Right renal cortex interstitium (tissue), 3 donors: ENCODE measurements at regions not wholly inside any gene's neighbourhood (a gene's known extent, or its start where the extent isn't known, plus 50 kb on each side); places are given as distances from the start of the nearest gene placed in this dataset.

Experiments used
- DNase-seq, 3 donors: peaks; one replicate each; pipeline ENCODE4 v3.0.0-alpha.2; 2013; ENCODE audit warnings: low read depth in 3 of 3, low spot score in 2 of 3

GRCh38 chr4:22129454-22130029, 181.0 kb upstream of the KCNIP4 start:
- no peak for DNase-seq

- no peak for DNase-seq
Observed at GRCh38 chr4:22122062-22122461, 173.5 kb upstream of the KCNIP4 start.

GRCh38 chr4:22115262-22115661, 166.7 kb upstream of the KCNIP4 start:
- DNase-seq: no peak

DNA sequence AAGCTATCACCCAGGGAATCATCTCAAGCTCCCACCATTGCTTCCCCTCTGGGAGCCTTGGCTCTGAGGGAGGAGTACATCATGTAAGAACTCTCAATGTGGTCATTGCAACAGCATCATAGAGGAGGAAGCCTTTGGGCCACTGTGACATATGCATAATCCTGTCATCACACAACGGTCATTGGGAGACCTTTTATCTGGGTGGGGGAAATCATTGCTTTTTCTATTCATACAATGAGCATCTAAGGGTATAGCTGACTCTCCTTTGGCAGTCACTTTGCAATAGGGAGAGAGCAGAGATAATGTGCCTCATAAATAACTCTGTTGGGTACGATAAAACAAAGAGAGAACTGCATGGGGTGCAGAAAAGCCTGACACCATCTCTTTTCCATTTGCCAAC, 155.2 kb upstream of the KCNIP4 start:
- no peak for DNase-seq

GRCh38 chr4:22099896-22100295, 151.3 kb upstream of the KCNIP4 start:
- no peak for DNase-seq

GRCh38 chr4:22097596-22097995, 149.0 kb upstream of the KCNIP4 start:
- DNase-seq: no peak

DNA sequence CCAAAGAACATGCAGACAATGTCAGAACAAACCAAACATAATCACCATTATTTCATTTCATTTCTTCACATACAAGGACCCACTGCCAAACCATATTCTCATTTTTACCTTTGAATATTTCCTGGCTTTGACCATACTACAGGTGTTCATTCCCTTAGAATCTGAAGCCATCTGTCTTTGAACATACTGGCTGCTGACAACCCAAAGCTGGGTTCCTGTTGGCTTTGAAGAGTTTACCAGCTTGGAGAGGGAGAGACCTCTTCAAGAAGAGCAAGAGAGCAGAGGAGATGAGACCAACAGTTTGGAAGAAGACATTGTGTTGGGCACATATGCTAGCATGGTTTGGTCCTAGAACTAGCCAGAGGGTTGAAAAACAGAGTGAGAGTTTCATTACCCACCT, 145.6 kb upstream of the KCNIP4 start:
- DNase-seq: no peak

GRCh38 chr4:22093126-22093525, 144.6 kb upstream of the KCNIP4 start:
- DNase-seq: no peak

GRCh38 chr4:22091906-22092305, 143.3 kb upstream of the KCNIP4 start:
- DNase-seq: no peak

- DNase-seq: no peak
Observed at GRCh38 chr4:22091352-22091717, 142.8 kb upstream of the KCNIP4 start.

DNA sequence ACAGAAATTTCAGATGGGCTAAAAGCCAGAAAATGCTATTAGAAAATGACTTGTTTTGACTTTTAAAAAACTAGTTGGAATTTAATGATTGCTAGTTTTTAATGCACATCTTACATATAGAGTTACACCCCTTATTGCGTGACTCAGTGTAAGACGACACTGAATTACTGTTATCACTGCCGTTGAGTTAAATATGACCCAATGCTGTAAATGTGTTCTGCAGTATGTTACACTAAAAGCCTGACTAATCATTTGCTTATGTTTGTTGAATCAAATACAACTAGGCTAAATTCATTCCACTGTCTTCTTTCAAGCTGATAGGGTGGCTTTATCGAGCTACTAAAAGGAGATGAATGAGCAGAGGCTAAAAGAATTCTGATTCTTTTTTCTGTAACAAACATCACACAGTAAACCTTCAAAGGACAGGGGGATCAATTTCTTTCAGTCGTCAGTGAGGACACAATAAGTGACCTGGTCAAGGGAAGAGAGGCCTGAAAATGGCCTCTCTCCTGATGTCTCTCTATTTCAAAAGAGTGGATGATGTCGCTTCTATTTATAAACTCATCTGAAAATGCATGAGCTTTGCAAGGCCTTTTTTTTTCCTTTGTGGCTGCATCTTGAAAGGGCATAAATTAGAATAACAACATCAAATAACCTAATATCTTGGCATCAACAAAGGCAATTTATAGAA, 142.2 kb upstream of the KCNIP4 start:
- no peak for DNase-seq

DNA sequence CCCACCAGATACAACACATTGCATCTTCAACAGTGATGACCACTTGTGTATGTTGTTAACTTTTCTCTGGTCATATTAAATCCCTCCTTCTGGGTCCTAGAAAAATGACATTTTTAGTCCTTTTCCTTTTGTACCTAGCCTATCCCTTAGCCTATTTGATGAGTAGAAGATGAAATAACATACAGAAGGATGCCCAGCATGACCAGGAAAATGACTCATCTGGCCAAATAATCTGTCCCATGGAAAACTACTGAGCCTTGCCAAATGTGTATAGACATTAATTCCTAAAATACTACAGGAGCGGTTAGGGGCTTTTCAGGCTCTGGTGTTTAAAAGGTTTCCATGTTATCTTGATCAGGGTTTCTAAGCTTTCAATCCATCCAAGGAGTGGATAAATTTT, 129.0 kb upstream of the KCNIP4 start:
- DNase-seq: no peak

DNA sequence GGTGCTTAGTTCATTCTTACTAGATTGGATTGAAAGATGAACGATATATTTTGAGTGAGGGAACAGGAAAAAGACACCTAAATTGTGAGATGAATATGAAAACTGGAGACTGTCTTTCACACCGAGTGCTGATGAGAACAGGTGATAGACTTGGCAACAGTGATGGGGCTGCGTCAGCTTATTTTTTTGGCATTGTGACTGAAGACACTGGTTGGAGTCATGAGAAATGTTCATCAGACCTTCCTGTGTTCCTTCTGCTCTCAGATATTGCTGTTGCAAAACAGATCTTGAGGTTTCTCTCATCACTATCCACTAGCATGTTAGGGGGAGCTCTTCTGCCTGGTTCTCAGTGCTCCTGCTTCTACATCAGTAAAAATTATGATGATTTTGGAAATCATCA, 124.2 kb upstream of the KCNIP4 start:
- no peak for DNase-seq

DNA sequence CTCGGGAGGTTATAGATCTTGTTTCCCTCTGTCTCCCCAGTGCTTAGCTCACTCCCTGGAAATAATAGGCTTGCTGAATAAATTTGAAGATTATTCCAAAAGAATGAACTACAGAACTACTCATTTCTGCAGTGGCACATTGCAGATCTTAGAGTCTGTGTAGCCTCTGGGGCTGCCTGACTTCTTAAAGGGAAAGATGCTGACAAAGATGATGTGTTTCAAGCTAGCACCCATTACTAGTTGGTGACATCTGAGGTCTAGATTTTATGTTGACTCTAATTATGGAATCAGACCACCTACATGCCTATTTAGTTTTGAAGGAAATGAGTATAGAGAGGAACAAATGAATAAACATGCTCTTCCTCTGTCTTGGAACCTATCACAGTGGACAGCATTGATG, 123.7 kb upstream of the KCNIP4 start:
- DNase-seq: no peak

DNA sequence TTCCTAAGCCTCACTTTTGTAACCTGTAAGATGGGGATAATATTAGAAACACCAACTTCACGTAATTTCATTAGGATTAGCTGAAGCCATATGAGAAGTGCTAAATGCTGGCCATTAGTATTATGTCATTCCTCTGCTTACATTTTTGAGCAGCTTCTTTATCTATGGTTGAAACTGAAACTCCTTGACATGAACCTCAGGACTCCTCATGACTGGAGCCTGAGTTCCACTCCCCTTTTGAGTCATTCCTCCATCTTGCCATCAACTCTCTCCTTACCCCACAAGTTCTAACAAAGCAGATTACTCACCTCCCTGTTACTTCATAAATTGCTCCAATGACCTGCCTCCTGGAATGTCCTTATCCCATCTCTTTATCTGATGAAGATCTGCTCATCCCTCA, 123.2 kb upstream of the KCNIP4 start:
- no peak for DNase-seq

GRCh38 chr4:22070256-22070655, 121.7 kb upstream of the KCNIP4 start:
- DNase-seq: no peak

DNA sequence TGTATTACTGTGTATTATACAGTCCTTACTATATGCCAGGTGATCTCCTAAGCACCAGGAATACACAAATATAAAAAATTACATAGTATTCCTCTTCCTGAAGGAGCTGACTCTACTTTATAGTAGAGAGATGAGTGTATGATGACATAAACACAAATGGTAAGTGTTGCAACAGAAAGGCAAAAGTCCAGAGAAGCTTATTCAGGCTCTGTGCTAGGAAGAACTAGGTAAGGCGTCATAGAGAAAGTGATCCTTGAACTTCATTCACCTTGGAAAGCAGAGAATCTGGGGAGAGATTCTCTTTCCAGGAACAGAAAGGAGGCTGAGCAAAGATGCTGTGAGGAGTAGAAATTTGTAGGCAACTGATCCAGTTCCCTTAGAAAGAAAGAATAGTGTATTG, 115.0 kb upstream of the KCNIP4 start:
- DNase-seq: no peak

GRCh38 chr4:22062676-22063075, 114.1 kb upstream of the KCNIP4 start:
- DNase-seq: no peak

DNA sequence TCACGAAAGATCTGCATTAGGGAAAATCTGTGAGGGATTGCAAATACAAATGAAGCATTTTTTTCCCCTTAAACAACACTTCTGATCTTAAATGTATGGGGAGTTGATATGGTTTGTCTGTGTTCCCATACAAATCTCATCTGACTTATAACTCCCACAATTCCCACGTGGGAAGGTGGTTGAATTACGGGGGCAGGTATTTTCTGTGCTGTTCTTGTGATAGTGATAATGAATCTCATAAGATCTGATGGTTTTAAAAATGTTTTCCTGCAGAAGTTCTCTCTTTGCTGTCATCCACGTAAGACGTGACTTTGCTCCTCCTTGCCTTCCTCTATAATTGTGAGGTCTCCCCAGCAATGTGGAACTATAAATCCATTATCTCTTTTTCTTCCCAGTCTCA, 107.4 kb upstream of the KCNIP4 start:
- DNase-seq: no peak

GRCh38 chr4:22052076-22052475, 103.5 kb upstream of the KCNIP4 start:
- no peak for DNase-seq

DNA sequence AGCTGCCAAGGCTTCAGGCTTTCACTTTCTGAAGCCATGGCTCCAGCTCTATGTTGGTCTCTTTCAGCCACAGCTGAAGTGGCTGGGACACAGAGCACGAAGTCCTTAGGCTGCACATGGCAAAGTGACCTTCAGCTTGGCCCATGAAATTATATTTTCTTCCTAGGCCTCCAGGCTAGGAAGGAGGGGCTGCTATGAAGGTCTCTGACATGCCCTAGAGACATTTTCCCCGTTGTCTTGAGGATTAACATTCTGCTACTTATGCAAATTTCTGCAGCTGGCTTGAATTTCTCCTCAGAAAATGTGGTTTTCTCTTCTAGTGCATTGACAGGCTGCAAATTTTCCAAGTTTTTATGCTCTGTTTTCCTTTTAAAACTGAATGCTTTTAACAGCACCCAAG, 99.8 kb upstream of the KCNIP4 start:
- no peak for DNase-seq

GRCh38 chr4:22047793-22048192, 99.2 kb upstream of the KCNIP4 start:
- DNase-seq: no peak

GRCh38 chr4:22045051-22045630, 96.6 kb upstream of the KCNIP4 start:
- no peak for DNase-seq
